ENCODE measurements at regions not wholly inside any gene's neighbourhood (a gene's known extent, or its start where the extent isn't known, plus 50 kb on each side); places are given as distances from the start of the nearest gene placed in this dataset.

DNA sequence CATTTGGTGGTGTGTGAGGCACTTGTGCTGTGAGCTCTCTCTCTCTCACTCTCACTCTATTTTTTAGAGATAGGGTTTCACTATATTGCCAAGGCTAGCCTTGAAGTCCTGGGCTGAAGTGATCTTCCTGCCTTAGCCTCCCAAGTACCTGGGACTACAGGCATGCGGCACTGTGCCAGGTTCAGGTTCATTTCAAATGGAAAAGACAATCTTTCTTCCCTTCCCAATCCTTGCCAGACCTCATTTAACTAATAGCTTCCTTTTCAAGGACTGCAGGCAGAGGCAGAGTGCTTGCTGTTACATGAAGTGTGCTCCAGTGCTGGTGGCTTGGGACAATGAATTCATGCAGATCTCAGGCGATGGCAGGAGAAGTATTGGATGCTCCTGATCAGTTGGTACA, 73.2 kb upstream of the BICD1 start:
- in situ Hi-C loops (cut with MboI; ENCODE audit: low pct_ligation_motif_present in 1 of 4, low pct_unique_long_range_greater_than_20kb in 1 of 4, low sequenced_read_pairs in 3 of 4) (loop anchor here in 1 of 4 donors (25.0 kb wide), 1 partner anchor 346 kb away; no protein-coding TSS in a partner anchor), intact Hi-C loops (cut with DNase I; ENCODE audit: low total_unique reads) (no loop called here)
- no peak for DNase-seq
- no peaks in the 10 kb centered on the region for H3K4me1 ChIP-seq
- no peak overlapping the region for H3K4me3 ChIP-seq
- no peaks in the 10 kb centered on the region for H3K27me3 ChIP-seq
- H3K9me3 ChIP-seq, result no peaks in the 10 kb centered on the region
- WGBS, 2 donors (ENCODE audit: low coverage in 1 of 2), result 72% methylated on average over 2 of the region's 2 CpGs; no CpG with 5 or more reads in 1 of the 2 donors
- H3K36me3 ChIP-seq, result no peaks in the 10 kb centered on the region
- TF ChIP-seq POLR2A (IDR thresholded peaks at IDR 0.05) (no peak), POLR2AphosphoS5 (IDR thresholded peaks at IDR 0.05) (no peak), EP300 (IDR thresholded peaks at IDR 0.05; ENCODE audit: low read depth) (no peak)
- TF ChIP-seq, protein P1, sequence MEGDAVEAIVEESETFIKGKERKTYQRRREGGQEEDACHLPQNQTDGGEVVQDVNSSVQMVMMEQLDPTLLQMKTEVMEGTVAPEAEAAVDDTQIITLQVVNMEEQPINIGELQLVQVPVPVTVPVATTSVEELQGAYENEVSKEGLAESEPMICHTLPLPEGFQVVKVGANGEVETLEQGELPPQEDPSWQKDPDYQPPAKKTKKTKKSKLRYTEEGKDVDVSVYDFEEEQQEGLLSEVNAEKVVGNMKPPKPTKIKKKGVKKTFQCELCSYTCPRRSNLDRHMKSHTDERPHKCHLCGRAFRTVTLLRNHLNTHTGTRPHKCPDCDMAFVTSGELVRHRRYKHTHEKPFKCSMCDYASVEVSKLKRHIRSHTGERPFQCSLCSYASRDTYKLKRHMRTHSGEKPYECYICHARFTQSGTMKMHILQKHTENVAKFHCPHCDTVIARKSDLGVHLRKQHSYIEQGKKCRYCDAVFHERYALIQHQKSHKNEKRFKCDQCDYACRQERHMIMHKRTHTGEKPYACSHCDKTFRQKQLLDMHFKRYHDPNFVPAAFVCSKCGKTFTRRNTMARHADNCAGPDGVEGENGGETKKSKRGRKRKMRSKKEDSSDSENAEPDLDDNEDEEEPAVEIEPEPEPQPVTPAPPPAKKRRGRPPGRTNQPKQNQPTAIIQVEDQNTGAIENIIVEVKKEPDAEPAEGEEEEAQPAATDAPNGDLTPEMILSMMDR (IDR thresholded peaks at IDR 0.05), result no peak
- H3K27ac ChIP-seq, result no peak overlapping the region

DNA sequence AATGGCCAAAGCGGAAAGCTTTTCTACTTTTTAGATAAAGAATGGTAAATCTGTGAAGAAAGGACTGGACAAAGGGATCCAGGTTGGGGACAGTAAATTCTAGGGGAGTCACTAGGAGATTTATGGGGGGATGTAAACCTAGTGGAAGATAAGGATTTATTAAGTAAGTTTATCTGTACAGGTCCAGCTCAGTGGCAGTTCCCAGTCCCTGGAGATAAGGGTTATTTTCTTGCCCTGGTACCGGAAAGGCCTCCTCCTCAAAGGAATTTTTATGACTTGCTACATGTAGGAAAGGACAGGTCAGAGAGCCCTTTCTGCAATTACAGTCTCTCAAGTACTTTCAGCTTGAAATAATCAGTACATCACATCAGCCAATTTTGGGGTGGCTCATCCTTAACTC, 72.6 kb upstream of the BICD1 start:
- Histone ChIP-seq H3K4me1 (no peaks in the 10 kb centered on the region), H3K36me3 (no peaks in the 10 kb centered on the region), H3K27me3 (no peaks in the 10 kb centered on the region), H3K27ac (no peak overlapping the region), H3K9me3 (no peaks in the 10 kb centered on the region), H3K4me3 (no peak overlapping the region)
- intact Hi-C loops (cut with DNase I; ENCODE audit: low total_unique reads) (no loop called here), in situ Hi-C loops (cut with MboI; ENCODE audit: low pct_ligation_motif_present in 1 of 4, low pct_unique_long_range_greater_than_20kb in 1 of 4, low sequenced_read_pairs in 3 of 4) (loop anchor here in 1 of 4 donors (25.0 kb wide), 1 partner anchor 347 kb away; no protein-coding TSS in a partner anchor)
- DNase-seq, result no peak
- TF ChIP-seq EP300 (IDR thresholded peaks at IDR 0.05; ENCODE audit: low read depth), result no peak
- 67 to 84% methylated on average over 2 of the region's 2 CpGs for WGBS, 2 donors (ENCODE audit: low coverage in 1 of 2)

DNA sequence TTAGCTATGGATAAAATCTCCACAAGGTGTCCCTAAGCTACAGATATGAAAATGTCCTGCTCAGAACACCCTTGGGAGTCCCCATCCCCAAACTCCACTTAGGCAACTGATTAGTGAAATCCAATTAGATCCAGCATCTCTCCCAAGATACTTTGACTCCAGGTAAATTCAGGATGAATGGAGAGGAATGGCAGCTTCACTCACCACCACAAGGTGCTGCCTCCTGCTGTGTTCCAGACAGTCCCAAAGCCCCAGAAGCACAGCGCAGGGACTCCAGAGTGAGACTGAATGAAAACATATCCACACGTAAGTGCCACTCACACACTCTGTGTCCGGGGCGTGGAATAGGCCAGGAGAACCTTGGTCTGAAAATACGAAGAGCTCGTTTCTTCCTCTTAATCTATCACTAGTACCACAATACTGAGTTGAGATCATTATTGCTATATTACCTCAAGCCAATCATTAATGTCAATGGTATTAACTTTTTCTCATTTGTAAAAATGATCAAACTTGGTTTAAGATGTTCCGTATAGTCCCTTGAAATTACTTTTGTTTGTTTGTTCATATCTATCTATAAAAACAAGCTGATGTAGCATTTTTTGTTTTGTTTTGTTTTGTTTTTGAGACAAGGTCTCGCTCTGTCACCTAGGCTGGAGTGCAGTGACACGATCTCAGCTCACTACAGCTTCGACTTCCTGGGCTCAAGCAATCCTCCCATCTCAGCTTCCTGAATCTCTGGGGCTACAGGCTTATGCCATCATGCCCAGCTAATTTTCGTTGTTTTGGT, 70.0 kb upstream of the BICD1 start:
- H3K9me3 ChIP-seq, result no peaks in the 10 kb centered on the region
- no peak overlapping the region for H3K4me3 ChIP-seq
- H3K27ac ChIP-seq, result no peak overlapping the region
- in situ Hi-C loops (cut with MboI; ENCODE audit: low pct_ligation_motif_present in 1 of 4, low pct_unique_long_range_greater_than_20kb in 1 of 4, low sequenced_read_pairs in 3 of 4), result loop anchor here in 1 of 4 donors (25.0 kb wide), 1 partner anchor 349 kb away; no protein-coding TSS in a partner anchor
- H3K36me3 ChIP-seq, result no peaks in the 10 kb centered on the region
- no peaks in the 10 kb centered on the region for H3K4me1 ChIP-seq
- no peaks in the 10 kb centered on the region for H3K27me3 ChIP-seq
- no peak for DNase-seq
- TF ChIP-seq POLR2AphosphoS5 (IDR thresholded peaks at IDR 0.05), result no peak
- TF ChIP-seq, protein P1 (IDR thresholded peaks at IDR 0.05), result no peak
- 86 to 91% methylated on average over 7 to 11 of the region's 11 CpGs for WGBS, 2 donors (ENCODE audit: low coverage in 1 of 2)
- intact Hi-C loops (cut with DNase I; ENCODE audit: low total_unique reads), result no loop called here

DNA sequence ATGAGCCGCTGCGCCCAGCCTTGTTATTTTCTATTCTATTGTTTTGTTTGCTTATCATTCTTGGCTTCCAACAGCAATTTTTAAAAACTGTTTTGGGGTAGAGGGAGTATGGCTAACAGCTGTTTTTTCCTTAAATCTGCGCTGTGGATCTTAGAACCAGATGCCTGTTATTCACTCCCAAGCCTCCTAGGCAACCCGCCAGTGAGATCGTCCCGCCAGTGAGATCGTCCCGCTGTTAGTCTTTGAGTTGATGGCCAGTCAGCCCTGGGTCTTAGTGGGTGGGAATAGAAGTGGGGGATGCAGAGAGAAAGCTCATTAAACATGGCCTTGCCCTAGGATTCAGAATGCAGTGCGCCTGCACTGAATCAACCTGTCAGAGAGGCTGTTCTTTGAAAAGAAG, 67.3 kb upstream of the BICD1 start:
- H3K27me3 ChIP-seq, result no peaks in the 10 kb centered on the region
- no peak for DNase-seq
- intact Hi-C loops (cut with DNase I; ENCODE audit: low total_unique reads) (no loop called here), in situ Hi-C loops (cut with MboI; ENCODE audit: low pct_ligation_motif_present in 1 of 4, low pct_unique_long_range_greater_than_20kb in 1 of 4, low sequenced_read_pairs in 3 of 4) (loop anchor here in 1 of 4 donors (25.0 kb wide), 1 partner anchor 352 kb away; no protein-coding TSS in a partner anchor)
- H3K27ac ChIP-seq, result no peak overlapping the region
- H3K36me3 ChIP-seq, result no peaks in the 10 kb centered on the region
- H3K9me3 ChIP-seq, result peaks cover 13% of the 10 kb centered on the region in 2 donors
- TF ChIP-seq, protein P1 (IDR thresholded peaks at IDR 0.05), result no peak
- TF ChIP-seq EP300 (IDR thresholded peaks at IDR 0.05; ENCODE audit: low read depth), result no peak
- TF ChIP-seq POLR2A (IDR thresholded peaks at IDR 0.05), result no peak
- TF ChIP-seq POLR2AphosphoS5 (IDR thresholded peaks at IDR 0.05), result no peak
- H3K4me3 ChIP-seq, result no peak overlapping the region
- H3K4me1 ChIP-seq, result no peaks in the 10 kb centered on the region
- 54 to 60% methylated on average over 3 to 9 of the region's 9 CpGs for WGBS, 2 donors (ENCODE audit: low coverage in 1 of 2)
